GM21515 (cell line): ENCODE measurements at regions not wholly inside any gene's neighbourhood (a gene's known extent, or its start where the extent isn't known, plus 50 kb on each side); places are given as distances from the start of the nearest gene placed in this dataset.
"Not testable (repeated sequence)": the region's sequence is repeated elsewhere in the genome, so short reads cannot be mapped to it uniquely, and the experiment has no call there.

Experiments used
- ATAC-seq: cut with Tn5 transposase; IDR thresholded peaks from one replicate; pipeline ENCODE4 v1.9.1; 2021; ENCODE audit not compliant: unreplicated experiment

DNA sequence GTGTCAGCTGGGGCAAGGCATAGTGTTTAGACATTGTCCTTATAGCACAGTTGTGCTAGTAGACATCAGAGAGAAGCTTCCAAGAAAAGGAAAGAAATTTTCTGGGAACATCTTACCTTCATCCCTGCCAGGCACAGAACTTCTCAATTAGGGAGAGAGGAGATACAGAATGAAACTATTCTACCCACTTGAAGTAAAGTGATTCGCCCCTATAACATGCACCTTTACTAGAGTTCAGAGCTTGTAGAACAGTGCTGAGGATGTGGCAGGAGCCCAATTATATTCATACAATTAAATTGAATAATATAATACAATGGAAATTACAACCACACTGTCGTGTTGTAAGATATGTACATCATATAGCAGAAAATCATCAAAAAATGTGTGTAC, 1063.9 kb upstream of the CITED2 start:
- ATAC-seq = no peak

- ATAC-seq = no peak
Measured at GRCh38 chr6:140437619-140438345, 1063.3 kb upstream of the CITED2 start.

GRCh38 chr6:140436023-140436811, 1061.8 kb upstream of the CITED2 start:
- no peak for ATAC-seq

DNA sequence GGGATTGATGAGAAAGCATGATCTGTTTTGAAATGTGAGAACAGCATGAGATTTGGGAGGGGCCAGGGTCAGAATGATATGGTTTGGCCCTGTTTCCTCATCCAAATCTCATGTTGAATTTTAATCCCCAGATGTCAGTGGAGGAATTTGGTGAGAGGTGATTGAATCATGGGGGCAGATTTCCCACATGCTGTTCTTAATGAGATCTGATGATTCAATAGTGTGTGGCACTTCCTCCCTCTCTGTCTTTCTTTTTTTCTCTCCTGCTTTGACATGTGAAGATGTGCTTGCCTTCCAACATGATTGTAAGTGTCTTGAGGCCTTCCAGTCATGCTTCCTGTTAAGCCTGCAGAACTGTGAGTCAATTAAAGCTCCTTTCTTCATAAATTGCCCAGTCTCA, 1060.3 kb upstream of the CITED2 start:
- ATAC-seq = no peak

DNA sequence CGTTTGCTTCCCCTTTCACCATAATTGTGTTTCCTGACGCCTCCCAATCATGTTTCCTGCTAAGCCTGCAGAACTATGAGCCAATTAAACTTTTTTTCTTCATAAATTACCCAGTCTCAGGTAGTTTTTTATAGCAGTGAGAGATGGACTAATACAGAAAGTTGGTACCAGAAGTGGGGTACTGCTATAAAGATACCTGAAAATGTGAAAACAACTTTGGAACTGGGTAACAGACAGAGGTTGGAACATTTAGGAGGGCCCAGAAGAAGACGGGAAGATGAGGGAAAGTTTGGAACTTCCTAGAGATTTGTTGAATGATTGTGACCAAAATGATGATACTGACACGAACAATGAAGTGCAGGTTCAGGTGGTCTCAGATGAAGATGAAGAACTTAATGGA, 1058.6 kb upstream of the CITED2 start:
- ATAC-seq = no peak

GRCh38 chr6:140427842-140428241, 1053.4 kb upstream of the CITED2 start:
- no peak for ATAC-seq

DNA sequence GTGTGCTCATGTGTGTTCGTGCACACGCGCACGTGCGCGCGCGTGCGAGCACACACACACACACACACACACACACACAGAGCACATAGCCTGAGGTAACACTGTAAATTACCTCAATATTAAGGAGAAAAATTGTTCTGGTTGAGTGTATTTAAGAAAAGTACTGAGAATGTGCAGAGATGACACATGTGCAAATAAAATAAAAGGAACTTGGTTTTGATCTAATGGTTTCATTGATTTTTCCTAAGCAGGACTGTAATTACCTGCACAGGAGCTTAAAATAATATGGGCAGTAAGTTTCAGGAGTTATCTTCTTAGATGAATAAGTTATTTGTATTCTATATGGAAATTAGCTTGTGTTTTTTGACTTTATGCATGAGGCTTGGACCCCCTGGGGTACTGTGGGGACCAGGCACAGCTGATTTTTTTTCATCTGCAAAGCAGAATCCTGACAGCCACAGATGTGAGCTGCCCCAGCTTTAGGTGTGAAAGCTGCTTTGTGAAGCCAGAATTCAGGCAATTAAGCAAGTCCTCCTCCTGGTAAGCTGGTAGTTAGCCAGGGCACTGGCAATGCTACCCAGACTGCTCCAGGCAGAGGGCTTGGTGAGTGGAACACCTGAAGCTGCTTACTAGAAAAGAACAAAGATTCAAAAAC, 1040.6 kb upstream of the CITED2 start:
- no peak for ATAC-seq

DNA sequence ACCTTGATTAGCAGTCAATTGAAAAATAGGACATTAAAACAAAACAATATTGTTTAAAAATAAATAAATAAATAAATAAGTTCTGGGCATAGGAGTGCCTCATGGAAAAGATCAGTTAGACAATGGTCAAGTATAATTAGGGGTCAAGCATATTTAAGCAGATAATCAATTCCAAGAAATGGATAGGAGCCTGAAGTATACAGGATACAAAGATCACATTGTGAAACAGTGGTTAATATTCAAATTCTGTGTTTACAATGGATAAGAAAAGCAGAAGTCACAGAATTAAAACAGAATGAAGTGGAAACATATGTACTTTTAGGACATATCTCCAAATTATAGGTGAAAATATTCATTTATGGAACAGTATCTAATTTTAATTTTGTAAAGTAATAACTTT, 1028.6 kb upstream of the CITED2 start:
- ATAC-seq = no peak

- ATAC-seq = no peak
Measured at GRCh38 chr6:140401761-140402160, 1027.3 kb upstream of the CITED2 start.

DNA sequence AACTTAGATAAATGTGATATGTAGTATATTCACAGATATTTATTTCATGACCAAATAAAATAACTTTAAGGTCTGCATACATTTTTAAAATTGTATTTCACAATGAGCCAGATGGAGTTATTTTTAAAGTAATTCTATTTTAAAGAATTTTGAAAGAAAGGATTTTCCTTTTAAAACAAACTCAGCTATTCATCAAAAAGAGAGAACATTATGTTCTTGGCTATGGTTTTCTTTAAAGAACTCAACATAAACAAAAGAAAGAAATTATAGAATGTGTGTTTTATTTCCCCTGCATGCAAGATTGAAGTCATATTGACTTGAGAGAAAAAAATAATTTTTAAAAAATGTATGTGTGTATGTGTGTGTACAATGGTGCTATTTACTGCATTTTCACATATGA, 1023.6 kb upstream of the CITED2 start:
- ATAC-seq = no peak

- ATAC-seq = no peak
Measured at GRCh38 chr6:140397106-140397505, 1022.7 kb upstream of the CITED2 start.

- ATAC-seq = no peak
Measured at GRCh38 chr6:140393665-140394540, 1019.5 kb upstream of the CITED2 start.

DNA sequence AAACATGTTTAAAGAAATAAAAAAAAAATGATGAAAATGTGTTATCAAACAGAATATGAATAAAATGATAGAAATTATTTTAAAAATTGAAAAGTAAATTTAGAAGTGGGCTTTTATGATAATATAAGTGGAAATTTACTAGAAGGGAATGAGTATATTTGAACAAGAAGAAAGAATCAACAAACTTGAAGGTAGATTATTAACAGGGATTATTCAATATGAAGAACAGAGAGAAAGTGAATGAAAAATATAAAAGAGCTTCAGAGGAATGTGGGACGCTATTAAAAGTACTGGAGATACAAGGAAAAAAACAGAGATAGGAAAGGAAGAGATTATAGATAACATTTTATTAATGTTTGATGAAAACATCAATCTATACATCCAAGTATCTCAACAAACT, 1014.4 kb upstream of the CITED2 start:
- no peak for ATAC-seq

DNA sequence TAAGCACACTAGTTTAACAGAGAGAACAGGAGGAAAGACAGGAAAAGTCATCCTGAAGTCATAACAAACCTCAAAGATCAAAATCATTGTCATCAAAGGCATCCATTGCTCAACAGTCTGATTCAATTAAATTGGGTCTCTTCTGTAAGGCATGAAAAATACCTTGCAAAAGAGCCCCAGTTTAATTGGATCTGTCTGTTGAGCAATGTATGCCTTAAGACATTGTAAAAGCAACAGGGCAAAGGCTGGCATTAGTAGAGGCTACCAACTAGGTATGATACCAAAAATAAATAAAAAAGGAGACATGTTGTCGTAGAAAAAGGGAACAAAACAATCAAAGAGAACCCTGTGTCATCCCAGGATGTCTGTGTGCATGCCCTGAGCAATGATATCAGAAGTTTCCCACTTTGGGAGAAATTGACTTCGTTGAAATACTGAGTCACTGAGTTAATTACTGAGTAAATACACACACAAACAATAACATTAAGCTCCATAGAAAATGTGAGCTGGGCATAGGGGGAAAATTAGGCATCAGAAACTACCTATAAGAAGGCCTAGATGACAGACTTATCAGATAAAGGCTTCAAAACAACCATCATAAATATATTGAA, 1013.8 kb upstream of the CITED2 start:
- no peak for ATAC-seq

- ATAC-seq = no peak
Measured at GRCh38 chr6:140385679-140386078, 1011.2 kb upstream of the CITED2 start.

- no peak for ATAC-seq
Measured at GRCh38 chr6:140382355-140382754, 1007.9 kb upstream of the CITED2 start.

GRCh38 chr6:140380427-140381218, 1006.2 kb upstream of the CITED2 start:
- no peak for ATAC-seq

- no peak for ATAC-seq
Measured at GRCh38 chr6:140379919-140380318, 1005.5 kb upstream of the CITED2 start.

- ATAC-seq = no peak
Measured at GRCh38 chr6:140376209-140376608, 1001.8 kb upstream of the CITED2 start.

GRCh38 chr6:140373728-140374127, 999.3 kb upstream of the CITED2 start:
- ATAC-seq = not testable (repeated sequence)
